HUES64 (cell line): ENCODE measurements at regions not wholly inside any gene's neighbourhood (a gene's known extent, or its start where the extent isn't known, plus 50 kb on each side); places are given as distances from the start of the nearest gene placed in this dataset.

Experiments
- H3K27ac ChIP-seq: 2 replicates; pipeline ENCODE4 v1.7.0; 2013; ENCODE audit warnings: low read depth, low read length, inconsistent platforms
- H3K27me3 ChIP-seq: 2 replicates; pipeline ENCODE4 v1.6.1; 2013; ENCODE audit warnings: mild to moderate bottlenecking, low read length; ENCODE audit not compliant: insufficient read depth
- H3K36me3 ChIP-seq: 2 replicates; pipeline ENCODE4 v1.6.1; 2013; ENCODE audit warnings: mild to moderate bottlenecking, low read length; ENCODE audit not compliant: insufficient read depth
- H3K4me1 ChIP-seq: 2 replicates; pipeline ENCODE4 v1.6.1; 2013; ENCODE audit warnings: mild to moderate bottlenecking, low read length, moderate library complexity; ENCODE audit not compliant: insufficient read depth
- H3K4me3 ChIP-seq: 2 replicates; pipeline ENCODE4 v1.5.1; 2013; ENCODE audit warnings: mild to moderate bottlenecking, low read length, moderate library complexity
- H3K9ac ChIP-seq: 2 replicates; pipeline ENCODE4 v1.6.1; 2013; ENCODE audit warnings: mild to moderate bottlenecking, low read depth, low read length
- H3K9me3 ChIP-seq: 2 replicates; pipeline ENCODE4 v1.6.1; 2013; ENCODE audit warnings: low read depth, low read length; ENCODE audit not compliant: insufficient read depth
- WGBS: fragments of 150-250, 120-280 bp; methylation state at CpG from one replicate; pipeline ENCODE4 v1.1.7; 2013; ENCODE audit warnings: missing lambda C conversion rate; 5-methylcytosine and 5-hydroxymethylcytosine counted together

GRCh38 chrX:95585321-95585720 is 1099.3 kb upstream of the DIAPH2 start:
- H3K4me3 ChIP-seq = no peak overlapping the region
- H3K27ac ChIP-seq = no peak overlapping the region
- H3K4me1 ChIP-seq = no peaks in the 10 kb centered on the region
- no peak overlapping the region for H3K9ac ChIP-seq
- H3K27me3 ChIP-seq = no peaks in the 10 kb centered on the region
- H3K9me3 ChIP-seq = no peaks in the 10 kb centered on the region
- WGBS = 98% methylated on average over 2 of the region's 2 CpGs
- H3K36me3 ChIP-seq = no peaks in the 10 kb centered on the region

GRCh38 chrX:95612350-95612749 is 1072.3 kb upstream of the DIAPH2 start:
- H3K27me3 ChIP-seq = no peaks in the 10 kb centered on the region
- H3K36me3 ChIP-seq = no peaks in the 10 kb centered on the region
- WGBS = 86% methylated on average over 1 of the region's 2 CpGs
- no peaks in the 10 kb centered on the region for H3K9me3 ChIP-seq
- H3K27ac ChIP-seq = no peak overlapping the region
- no peaks in the 10 kb centered on the region for H3K4me1 ChIP-seq
- H3K4me3 ChIP-seq = no peak overlapping the region
- no peak overlapping the region for H3K9ac ChIP-seq

- Histone ChIP-seq H3K36me3 (no peaks in the 10 kb centered on the region), H3K4me3 (no peak overlapping the region), H3K9me3 (no peaks in the 10 kb centered on the region), H3K4me1 (no peaks in the 10 kb centered on the region), H3K9ac (no peak overlapping the region), H3K27me3 (no peaks in the 10 kb centered on the region), H3K27ac (no peak overlapping the region)
- 95% methylated on average over 5 of the region's 5 CpGs for WGBS
These were observed 1062.4 kb upstream of the DIAPH2 start for GRCh38 chrX:95622200-95622599.

- 100% methylated on average over 1 of the region's 1 CpG for WGBS
These were observed 1057.9 kb upstream of the DIAPH2 start for GRCh38 chrX:95626748-95627147.

GRCh38 chrX:95628796-95629195 is 1055.8 kb upstream of the DIAPH2 start:
- H3K36me3 ChIP-seq = no peaks in the 10 kb centered on the region
- peaks cover 29% of the 10 kb centered on the region for H3K9me3 ChIP-seq
- H3K4me1 ChIP-seq = no peaks in the 10 kb centered on the region
- 100% methylated on average over 1 of the region's 1 CpG for WGBS
- H3K27ac ChIP-seq = no peak overlapping the region
- no peak overlapping the region for H3K4me3 ChIP-seq
- H3K9ac ChIP-seq = no peak overlapping the region
- no peaks in the 10 kb centered on the region for H3K27me3 ChIP-seq

More at GRCh38 chrX:95626748-95627147, 1057.9 kb upstream of the DIAPH2 start:
- Histone ChIP-seq H3K27ac (no peak overlapping the region), H3K27me3 (no peaks in the 10 kb centered on the region), H3K9me3 (peaks cover 29% of the 10 kb centered on the region), H3K4me3 (no peak overlapping the region), H3K4me1 (no peaks in the 10 kb centered on the region), H3K36me3 (no peaks in the 10 kb centered on the region), H3K9ac (no peak overlapping the region)

GRCh38 chrX:95629737-95630136 is 1054.9 kb upstream of the DIAPH2 start:
- H3K9ac ChIP-seq = no peak overlapping the region
- H3K36me3 ChIP-seq = no peaks in the 10 kb centered on the region
- no peak overlapping the region for H3K4me3 ChIP-seq
- no peaks in the 10 kb centered on the region for H3K27me3 ChIP-seq
- 81% methylated on average over 2 of the region's 2 CpGs for WGBS
- no peak overlapping the region for H3K27ac ChIP-seq
- H3K4me1 ChIP-seq = no peaks in the 10 kb centered on the region
- H3K9me3 ChIP-seq = peaks cover 29% of the 10 kb centered on the region

- 98% methylated on average over 1 of the region's 2 CpGs for WGBS
- Histone ChIP-seq H3K4me3 (no peak overlapping the region), H3K9me3 (no peaks in the 10 kb centered on the region), H3K27me3 (no peaks in the 10 kb centered on the region), H3K36me3 (no peaks in the 10 kb centered on the region), H3K27ac (no peak overlapping the region), H3K9ac (no peak overlapping the region), H3K4me1 (no peaks in the 10 kb centered on the region)
These were observed 1044.4 kb upstream of the DIAPH2 start for GRCh38 chrX:95640226-95640625.

GRCh38 chrX:95645738-95646137 is 1038.9 kb upstream of the DIAPH2 start:
- Histone ChIP-seq H3K9me3 (no peaks in the 10 kb centered on the region), H3K4me3 (no peak overlapping the region), H3K36me3 (no peaks in the 10 kb centered on the region), H3K4me1 (no peaks in the 10 kb centered on the region), H3K9ac (no peak overlapping the region), H3K27me3 (no peaks in the 10 kb centered on the region), H3K27ac (no peak overlapping the region)

GRCh38 chrX:95662200-95662599 is 1022.4 kb upstream of the DIAPH2 start:
- H3K27me3 ChIP-seq = no peaks in the 10 kb centered on the region
- 86% methylated on average over 1 of the region's 1 CpG for WGBS
- no peak overlapping the region for H3K4me3 ChIP-seq
- H3K36me3 ChIP-seq = no peaks in the 10 kb centered on the region
- no peaks in the 10 kb centered on the region for H3K9me3 ChIP-seq
- H3K27ac ChIP-seq = no peak overlapping the region
- no peak overlapping the region for H3K9ac ChIP-seq
- H3K4me1 ChIP-seq = no peaks in the 10 kb centered on the region

- Histone ChIP-seq H3K4me3 (no peak overlapping the region), H3K9me3 (no peaks in the 10 kb centered on the region), H3K9ac (no peak overlapping the region), H3K36me3 (no peaks in the 10 kb centered on the region), H3K27me3 (no peaks in the 10 kb centered on the region), H3K27ac (no peak overlapping the region), H3K4me1 (no peaks in the 10 kb centered on the region)
- WGBS = 93% methylated on average over 1 of the region's 2 CpGs
These were observed 1018.6 kb upstream of the DIAPH2 start for GRCh38 chrX:95666056-95666455.

- no peaks in the 10 kb centered on the region for H3K9me3 ChIP-seq
- no peaks in the 10 kb centered on the region for H3K4me1 ChIP-seq
- no peaks in the 10 kb centered on the region for H3K27me3 ChIP-seq
- no peak overlapping the region for H3K4me3 ChIP-seq
- no peak overlapping the region for H3K9ac ChIP-seq
- H3K36me3 ChIP-seq = no peaks in the 10 kb centered on the region
- 93% methylated on average over 2 of the region's 2 CpGs for WGBS
- H3K27ac ChIP-seq = no peak overlapping the region
These were observed 1009.6 kb upstream of the DIAPH2 start for GRCh38 chrX:95675011-95675410.

GRCh38 chrX:95675794-95676193 is 1008.8 kb upstream of the DIAPH2 start:
- Histone ChIP-seq H3K4me3 (no peak overlapping the region), H3K27me3 (no peaks in the 10 kb centered on the region), H3K9me3 (no peaks in the 10 kb centered on the region), H3K27ac (no peak overlapping the region), H3K4me1 (no peaks in the 10 kb centered on the region), H3K9ac (no peak overlapping the region), H3K36me3 (no peaks in the 10 kb centered on the region)
- 90% methylated on average over 3 of the region's 3 CpGs for WGBS
